Caco-2 (cell line): ENCODE measurements at regions not wholly inside any gene's neighbourhood (a gene's known extent, or its start where the extent isn't known, plus 50 kb on each side); places are given as distances from the start of the nearest gene placed in this dataset.

Experiments
- BruUV-seq: library from RNA; stranded (reverse); fragments of 400-500 nt; replicated peaks from 2 replicates; lab custom pipeline; 2021; lab: Mats Ljungman, UMichigan
- CTCF ChIA-PET: fragments of 300-600 bp; sonication (Branson Sonifier 250); formaldehyde crosslinking; loops from one replicate; lab custom pipeline; 2022; ENCODE audit warnings: antibody characterized with exemption; lab: Charles Lee
- POLR2A ChIA-PET: fragments of 300-600 bp; sonication (Branson Sonifier 250); formaldehyde crosslinking; loops from one replicate; lab custom pipeline; 2022; ENCODE audit warnings: antibody characterized with exemption; lab: Charles Lee
- DNase-seq, 2 experiments: peaks; one replicate each; pipeline versions ENCODE4 v3.0.0 to v3.0.0-alpha.2; 2020 to 2022
- H3K27me3 ChIP-seq: replicated peaks from 2 replicates; pipeline ENCODE4 v1.6.0; 2011; ENCODE audit warnings: low read length; ENCODE audit not compliant: control insufficient read depth, insufficient read depth
- H3K36me3 ChIP-seq: 2 replicates; pipeline ENCODE4 v1.5.1; 2011; ENCODE audit warnings: low read length; ENCODE audit not compliant: control insufficient read depth, insufficient read depth
- H3K4me1 ChIP-seq: fragments of 250-450 bp; sonication (Bioruptor Pico); 2 replicates; pipeline ENCODE4 v1.5.1; 2020; ENCODE audit warnings: mild to moderate bottlenecking
- H3K4me3 ChIP-seq: 2 replicates; pipeline ENCODE4 v1.5.1; 2011; ENCODE audit warnings: low read depth, mild to moderate bottlenecking, control low read depth, low read length
- H3K9me3 ChIP-seq: fragments of 250-450 bp; sonication (Bioruptor Pico); 2 replicates; pipeline ENCODE4 v1.5.1; 2020; ENCODE audit warnings: mild to moderate bottlenecking, moderate library complexity
- H3K27ac Mint-ChIP-seq: one replicate; pipeline ENCODE4 v1.8.0; 2022; ENCODE audit warnings: mixed read lengths; ENCODE audit not compliant: unreplicated experiment
- H3K27me3 Mint-ChIP-seq: one replicate; pipeline ENCODE4 v1.8.0; 2022; ENCODE audit warnings: mixed read lengths; ENCODE audit not compliant: insufficient read depth, unreplicated experiment
- H3K36me3 Mint-ChIP-seq: one replicate; pipeline ENCODE4 v1.8.0; 2022; ENCODE audit warnings: mild to moderate bottlenecking, mixed read lengths; ENCODE audit not compliant: insufficient read depth, unreplicated experiment
- H3K4me1 Mint-ChIP-seq: one replicate; pipeline ENCODE4 v1.8.0; 2022; ENCODE audit warnings: low read depth, mixed read lengths; ENCODE audit not compliant: unreplicated experiment
- H3K4me3 Mint-ChIP-seq: one replicate; pipeline ENCODE4 v1.8.0; 2022; ENCODE audit warnings: mild to moderate bottlenecking, moderate library complexity, mixed read lengths; ENCODE audit not compliant: unreplicated experiment
- H3K9me3 Mint-ChIP-seq: one replicate; pipeline ENCODE4 v1.8.0; 2022; ENCODE audit warnings: mixed read lengths; ENCODE audit not compliant: unreplicated experiment
- CTCF ChIP-seq, 2 experiments: fragments of 200-600 bp in 1 of 2; IDR thresholded peaks; 1 replicate in 1 of 2; 2 replicates in 1 of 2; pipeline versions ENCODE4 v1.5.1 to v1.8.0; 2011 to 2022; ENCODE audit warnings: antibody characterized with exemption in 1 of 2, control low read depth in 1 of 2, inconsistent platforms in 1 of 2, low read depth in 1 of 2, low read length in 1 of 2, mild to moderate bottlenecking in 1 of 2, moderate library complexity in 1 of 2; ENCODE audit not compliant: insufficient read depth in 1 of 2, severe bottlenecking in 1 of 2, unreplicated experiment in 1 of 2
- intact Hi-C: fragments of 100-400 bp; cut with micrococcal nuclease; formaldehyde crosslinking; loops from one replicate; pipeline ENCODE4 v1.10.0; 2022; ENCODE audit not compliant: unreplicated experiment

- H3K27ac Mint-ChIP-seq = no peak overlapping the region
- Histone ChIP-seq H3K4me3 (no peak overlapping the region), H3K27me3 (no peaks in the 10 kb centered on the region), H3K4me1 (peaks cover under 1% of the 10 kb centered on the region; the same call in 1 of the 2 replicates), H3K36me3 (no peaks in the 10 kb centered on the region), H3K9me3 (no peaks in the 10 kb centered on the region)
- intact Hi-C loops = no loop called here
- ChIA-PET POLR2A (no interaction called here), CTCF (no interaction called here)
- no peak for DNase-seq
- peaks cover 4% of the 10 kb centered on the region for H3K4me1 Mint-ChIP-seq
- H3K36me3 Mint-ChIP-seq = peaks cover 5% of the 10 kb centered on the region
- TF ChIP-seq CTCF (IDR thresholded peaks at IDR 0.05; ENCODE audit: insufficient read depth in 1 of 2, low read depth in 1 of 2, low read length in 1 of 2, severe bottlenecking in 1 of 2, unreplicated experiment in 1 of 2) = no peak
- H3K27me3 Mint-ChIP-seq = no peaks in the 10 kb centered on the region
- no peaks in the 10 kb centered on the region for H3K9me3 Mint-ChIP-seq
- no TSS peak for BruUV-seq
- no peak overlapping the region for H3K4me3 Mint-ChIP-seq
These were observed 383.3 kb upstream of the MCTP2 start for GRCh38 chr15:93848076-93848475.

GRCh38 chr15:93846148-93846547 is 385.2 kb upstream of the MCTP2 start:
- TF ChIP-seq CTCF (IDR thresholded peaks at IDR 0.05; ENCODE audit: insufficient read depth in 1 of 2, low read depth in 1 of 2, low read length in 1 of 2, severe bottlenecking in 1 of 2, unreplicated experiment in 1 of 2) = no peak
- H3K27ac Mint-ChIP-seq = no peak overlapping the region
- H3K4me3 Mint-ChIP-seq = no peak overlapping the region
- peaks cover 5% of the 10 kb centered on the region for H3K36me3 Mint-ChIP-seq
- no peaks in the 10 kb centered on the region for H3K36me3 ChIP-seq
- no peak for DNase-seq
- peaks cover 9% of the 10 kb centered on the region for H3K9me3 Mint-ChIP-seq
- no TSS peak for BruUV-seq
- peaks cover 5% of the 10 kb centered on the region; the same call in 1 of the 2 replicates for H3K4me1 ChIP-seq
- H3K27me3 Mint-ChIP-seq = no peaks in the 10 kb centered on the region
- ChIA-PET POLR2A (no interaction called here), CTCF (no interaction called here)
- no peaks in the 10 kb centered on the region for H3K27me3 ChIP-seq
- no peaks in the 10 kb centered on the region for H3K9me3 ChIP-seq
- no peak overlapping the region for H3K4me3 ChIP-seq
- intact Hi-C loops = no loop called here
- H3K4me1 Mint-ChIP-seq = peaks cover 7% of the 10 kb centered on the region

- no TSS peak for BruUV-seq
- ChIA-PET CTCF (interaction anchor here (0.5 kb wide), 1 partner anchor 283 kb away, joined by 3 read pairs; no protein-coding TSS in a partner anchor), POLR2A (no interaction called here)
- H3K4me1 ChIP-seq = no peaks in the 10 kb centered on the region
- no peak overlapping the region for H3K4me3 Mint-ChIP-seq
- DNase-seq = no peak
- H3K9me3 Mint-ChIP-seq = peaks cover 5% of the 10 kb centered on the region
- H3K9me3 ChIP-seq = no peaks in the 10 kb centered on the region
- TF ChIP-seq CTCF (IDR thresholded peaks at IDR 0.05; ENCODE audit: insufficient read depth in 1 of 2, low read depth in 1 of 2, low read length in 1 of 2, severe bottlenecking in 1 of 2, unreplicated experiment in 1 of 2) = no peak
- no peak overlapping the region for H3K4me3 ChIP-seq
- intact Hi-C loops = no loop called here
- no peak overlapping the region for H3K27ac Mint-ChIP-seq
- no peaks in the 10 kb centered on the region for H3K27me3 ChIP-seq
- no peaks in the 10 kb centered on the region for H3K4me1 Mint-ChIP-seq
- H3K36me3 Mint-ChIP-seq = no peaks in the 10 kb centered on the region
- H3K36me3 ChIP-seq = no peaks in the 10 kb centered on the region
- no peaks in the 10 kb centered on the region for H3K27me3 Mint-ChIP-seq
These were observed 393.9 kb upstream of the MCTP2 start for GRCh38 chr15:93837450-93837849.
